ENCODE measurements at regions not wholly inside any gene's neighbourhood (a gene's known extent, or its start where the extent isn't known, plus 50 kb on each side); places are given as distances from the start of the nearest gene placed in this dataset.

DNA sequence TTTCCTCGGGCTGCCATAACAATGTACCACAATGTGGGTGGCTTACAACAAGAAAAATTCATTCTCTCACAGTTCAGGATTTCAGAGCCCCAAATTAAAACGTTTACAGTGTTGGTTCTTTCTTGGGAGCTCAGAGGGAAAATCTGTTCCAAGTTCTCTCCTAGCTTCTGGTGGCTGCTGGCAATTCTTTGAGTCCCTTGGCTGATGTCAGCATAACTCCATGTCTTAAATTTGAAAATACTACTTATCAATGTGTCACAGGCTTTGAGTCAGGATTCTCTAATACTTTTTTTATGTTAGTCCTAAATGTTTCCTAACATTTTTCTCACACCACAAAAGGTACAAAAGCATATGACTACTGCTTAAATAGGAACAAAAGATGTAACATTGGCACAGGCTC is 198.4 kb upstream of the ATXN7L3B start:
- TF ChIP-seq, protein P1, sequence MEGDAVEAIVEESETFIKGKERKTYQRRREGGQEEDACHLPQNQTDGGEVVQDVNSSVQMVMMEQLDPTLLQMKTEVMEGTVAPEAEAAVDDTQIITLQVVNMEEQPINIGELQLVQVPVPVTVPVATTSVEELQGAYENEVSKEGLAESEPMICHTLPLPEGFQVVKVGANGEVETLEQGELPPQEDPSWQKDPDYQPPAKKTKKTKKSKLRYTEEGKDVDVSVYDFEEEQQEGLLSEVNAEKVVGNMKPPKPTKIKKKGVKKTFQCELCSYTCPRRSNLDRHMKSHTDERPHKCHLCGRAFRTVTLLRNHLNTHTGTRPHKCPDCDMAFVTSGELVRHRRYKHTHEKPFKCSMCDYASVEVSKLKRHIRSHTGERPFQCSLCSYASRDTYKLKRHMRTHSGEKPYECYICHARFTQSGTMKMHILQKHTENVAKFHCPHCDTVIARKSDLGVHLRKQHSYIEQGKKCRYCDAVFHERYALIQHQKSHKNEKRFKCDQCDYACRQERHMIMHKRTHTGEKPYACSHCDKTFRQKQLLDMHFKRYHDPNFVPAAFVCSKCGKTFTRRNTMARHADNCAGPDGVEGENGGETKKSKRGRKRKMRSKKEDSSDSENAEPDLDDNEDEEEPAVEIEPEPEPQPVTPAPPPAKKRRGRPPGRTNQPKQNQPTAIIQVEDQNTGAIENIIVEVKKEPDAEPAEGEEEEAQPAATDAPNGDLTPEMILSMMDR (IDR thresholded peaks at IDR 0.05; ENCODE audit: insufficient read depth, low read length): no peak
- no peak overlapping the region for H3K4me3 ChIP-seq (ENCODE audit: low read depth, low read length)
- peak; percentile 3 for DNase-seq (ENCODE audit: low read depth)

DNA sequence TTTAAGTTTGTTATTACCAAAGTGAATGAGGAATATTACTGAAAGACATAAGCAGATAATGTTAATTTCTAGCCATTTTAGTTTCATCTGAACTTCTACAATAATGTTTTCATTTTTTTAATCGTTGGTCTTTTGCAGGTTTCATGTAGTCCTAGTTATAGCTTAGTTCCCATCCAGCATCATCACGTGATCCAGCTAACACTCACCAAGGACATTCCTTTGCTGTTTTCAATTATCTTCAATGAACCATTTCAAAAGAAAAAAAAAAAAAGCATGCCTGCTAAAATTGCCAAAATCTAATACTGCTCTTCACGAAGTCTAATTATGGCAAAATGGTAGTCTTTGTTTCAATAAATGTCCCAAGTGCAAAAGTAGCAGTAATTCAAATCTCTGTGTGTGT is 187.7 kb upstream of the ATXN7L3B start:
- no peak overlapping the region for H3K4me3 ChIP-seq (ENCODE audit: low read depth, low read length)
- DNase-seq (ENCODE audit: low read depth): peak; percentile 31
- TF ChIP-seq, protein P1 (IDR thresholded peaks at IDR 0.05; ENCODE audit: insufficient read depth, low read length): no peak

DNA sequence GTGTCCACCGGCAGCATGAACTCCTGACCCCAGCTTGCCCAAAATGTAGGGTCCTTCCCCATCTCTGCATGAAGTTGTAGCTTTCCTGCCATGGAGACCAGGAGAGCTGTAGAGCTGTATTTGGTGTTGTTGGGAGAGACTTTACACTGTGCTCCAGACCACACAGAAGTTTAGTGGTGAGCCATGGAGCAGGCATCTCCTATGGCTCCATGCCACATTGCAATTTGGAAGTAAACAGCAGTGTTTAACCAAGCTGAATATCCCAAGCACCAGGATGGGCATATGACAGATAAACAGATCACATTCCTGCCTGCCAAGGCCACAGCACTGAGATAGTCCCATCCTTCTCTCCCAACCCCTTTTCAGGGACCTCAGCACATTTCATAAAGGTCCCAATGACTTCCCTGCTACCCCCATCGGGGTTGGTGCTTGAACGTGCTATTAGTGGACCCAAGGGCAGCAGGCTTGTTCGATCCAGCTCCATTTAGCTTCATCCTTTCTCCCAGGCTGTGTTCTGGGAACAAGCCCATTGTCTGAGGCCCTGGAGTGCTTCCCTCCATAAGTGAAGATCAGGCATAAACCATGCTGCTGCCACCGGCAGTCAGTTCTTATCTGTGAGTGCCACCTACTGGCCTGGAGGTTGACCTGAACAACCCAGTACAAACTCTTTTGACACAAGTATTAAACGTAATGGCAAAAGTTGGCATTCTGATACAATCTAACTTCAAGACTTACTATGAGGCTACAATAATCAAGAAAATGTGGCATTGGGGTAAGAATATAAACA is 172.3 kb upstream of the ATXN7L3B start:
- no peak overlapping the region for H3K4me3 ChIP-seq (ENCODE audit: low read depth, low read length)
- DNase-seq (ENCODE audit: low read depth): peak; percentile 66
- TF ChIP-seq, protein P1 (IDR thresholded peaks at IDR 0.05; ENCODE audit: insufficient read depth, low read length): peak; percentile 69

DNA sequence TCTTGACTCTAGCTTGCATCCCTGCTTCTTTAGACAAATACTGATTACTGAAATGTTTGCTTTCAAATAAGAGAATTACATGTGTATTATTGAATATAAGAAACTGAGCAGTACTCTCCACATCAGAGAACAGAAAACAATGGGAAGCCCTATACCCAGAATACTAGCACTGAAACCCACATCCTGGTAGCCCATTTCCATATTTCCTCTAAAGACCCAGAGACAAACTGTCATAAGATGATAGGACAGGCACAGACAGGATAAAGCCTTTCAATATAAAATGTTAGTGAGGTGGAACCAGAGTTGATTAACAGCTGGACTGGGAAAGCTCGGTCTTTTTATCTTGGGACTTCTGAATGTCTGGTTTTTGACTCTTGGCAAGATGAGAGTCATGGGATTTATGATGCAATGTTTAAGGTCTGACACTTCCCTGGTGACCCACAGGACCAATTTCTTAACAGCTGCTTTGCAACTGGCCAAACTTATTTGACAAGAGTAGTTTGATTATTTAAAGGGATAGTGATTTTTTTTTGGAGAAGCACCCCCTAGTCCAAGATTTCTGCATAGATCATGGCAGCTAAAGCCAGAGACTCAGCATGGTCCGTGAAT is 166.9 kb upstream of the ATXN7L3B start:
- no peak for DNase-seq (ENCODE audit: low read depth)
- no peak overlapping the region for H3K4me3 ChIP-seq (ENCODE audit: low read depth, low read length)
- TF ChIP-seq, protein P1 (IDR thresholded peaks at IDR 0.05; ENCODE audit: insufficient read depth, low read length): no peak

DNA sequence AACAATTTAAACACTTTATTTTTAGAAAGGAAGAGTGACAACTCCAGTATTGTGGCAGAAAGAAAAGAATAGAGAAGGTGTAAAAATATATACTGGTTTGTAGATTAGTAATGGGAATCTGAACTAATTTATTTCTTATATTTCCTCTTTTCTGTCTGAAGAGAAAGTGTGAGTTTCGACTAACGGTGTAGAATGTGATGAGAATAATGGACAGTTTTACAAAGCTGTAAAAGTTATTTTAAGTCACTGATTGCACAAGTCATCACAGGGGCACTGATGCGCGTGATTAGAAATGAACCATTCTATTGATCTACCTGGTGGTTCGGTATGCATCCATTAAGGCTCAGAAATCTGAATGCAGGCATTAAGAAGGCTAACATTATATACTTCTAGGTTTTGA is 158.5 kb upstream of the ATXN7L3B start:
- H3K4me3 ChIP-seq (ENCODE audit: low read depth, low read length): no peak overlapping the region
- TF ChIP-seq, protein P1 (IDR thresholded peaks at IDR 0.05; ENCODE audit: insufficient read depth, low read length): no peak
- no peak for DNase-seq (ENCODE audit: low read depth)

DNA sequence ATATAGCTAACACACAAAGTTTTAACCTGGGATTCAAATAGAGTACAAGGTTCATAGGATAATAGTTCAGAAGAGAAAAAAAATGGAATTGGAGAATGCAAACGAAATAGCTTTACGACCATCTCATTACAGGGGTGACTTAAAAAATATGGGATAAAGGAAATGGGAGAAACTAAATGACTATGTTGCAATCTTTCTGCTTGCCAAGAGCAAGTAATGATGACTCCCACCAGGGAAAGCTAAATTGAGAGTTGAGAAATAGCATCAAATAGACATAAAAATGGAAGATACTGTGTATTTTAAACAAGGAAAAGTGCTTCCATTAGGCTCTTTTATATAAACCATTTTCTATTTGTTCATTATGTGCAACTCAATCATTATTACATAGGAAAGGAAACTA is 155.7 kb upstream of the ATXN7L3B start:
- DNase-seq (ENCODE audit: low read depth): no peak
- no peak overlapping the region for H3K4me3 ChIP-seq (ENCODE audit: low read depth, low read length)
- TF ChIP-seq, protein P1 (IDR thresholded peaks at IDR 0.05; ENCODE audit: insufficient read depth, low read length): no peak

All from fibroblast of the aortic adventitia (primary cell).